Glomerular visceral epithelial cell (primary cell): ENCODE measurements at regions not wholly inside any gene's neighbourhood (a gene's known extent, or its start where the extent isn't known, plus 50 kb on each side); places are given as distances from the start of the nearest gene placed in this dataset.

ENCODE experiments used
- DNase-seq: peaks from one replicate; pipeline ENCODE4 v3.0.0-alpha.2; 2016; ENCODE audit errors: extremely low spot score

DNA sequence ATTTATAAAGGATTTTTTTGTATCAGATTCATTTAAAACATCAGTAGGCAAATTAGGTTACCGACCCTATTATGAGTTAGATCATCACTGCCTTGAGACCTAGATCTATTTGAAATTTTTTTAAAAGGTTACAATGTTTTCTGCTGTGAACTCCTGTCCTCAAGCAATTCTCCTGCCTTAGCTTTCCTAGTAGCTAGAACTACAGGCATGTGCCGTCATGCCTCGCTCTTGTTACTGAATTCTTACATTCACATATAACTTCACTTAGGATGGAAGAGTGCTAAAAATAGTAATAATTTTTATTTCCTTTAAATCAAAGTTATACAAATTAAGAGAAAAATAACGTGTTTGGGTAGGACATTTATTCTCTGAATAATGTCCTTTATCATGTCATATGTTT is 75.5 kb upstream of the MAOA start:
- no peak for DNase-seq

GRCh38 chrX:43581167-43581566 is 74.9 kb upstream of the MAOA start:
- DNase-seq = no peak

- no peak for DNase-seq
Measured at GRCh38 chrX:43581888-43582539, 74.1 kb upstream of the MAOA start.

GRCh38 chrX:43582540-43582913 is 73.6 kb upstream of the MAOA start:
- no peak for DNase-seq

DNA sequence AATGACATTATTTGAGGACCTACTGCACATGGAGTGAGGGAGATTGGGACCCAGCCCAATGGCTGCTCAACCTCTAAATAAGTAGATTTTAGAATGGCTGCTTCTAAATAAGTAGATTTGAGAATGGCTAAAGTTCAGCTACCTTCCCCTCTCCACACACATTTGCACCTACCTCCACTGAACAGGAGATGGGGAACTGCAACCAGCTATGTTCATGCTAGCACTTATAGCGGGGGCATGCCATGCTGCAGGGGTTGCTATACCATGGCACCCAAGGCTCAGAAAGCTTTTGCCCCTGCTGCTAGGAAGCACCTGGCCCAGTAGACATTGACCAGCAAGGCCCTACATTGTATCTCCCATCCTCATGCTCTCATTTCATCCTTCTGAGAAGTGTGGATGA is 70.2 kb upstream of the MAOA start:
- no peak for DNase-seq

DNA sequence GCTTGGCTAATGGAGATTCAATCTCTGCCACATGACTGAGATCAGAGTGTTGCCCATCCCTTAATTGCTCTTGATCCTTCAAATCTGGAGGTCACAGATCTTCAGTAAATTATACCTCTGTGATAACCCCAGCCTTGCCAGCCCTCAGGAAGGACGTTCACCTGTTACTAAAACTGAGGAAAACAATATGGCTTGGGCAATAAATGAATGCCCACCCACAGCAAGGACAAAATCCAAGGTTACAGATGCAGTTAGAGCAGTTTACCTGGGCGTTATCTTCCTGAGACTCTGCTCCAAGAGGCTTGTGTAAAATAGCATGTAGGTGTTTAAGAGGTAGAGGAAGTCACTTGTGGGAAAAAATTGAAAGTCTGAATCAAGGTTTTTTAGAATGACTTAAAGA is 69.3 kb upstream of the MAOA start:
- DNase-seq = no peak

- DNase-seq = no peak
Measured at GRCh38 chrX:43589735-43590134, 66.4 kb upstream of the MAOA start.

DNA sequence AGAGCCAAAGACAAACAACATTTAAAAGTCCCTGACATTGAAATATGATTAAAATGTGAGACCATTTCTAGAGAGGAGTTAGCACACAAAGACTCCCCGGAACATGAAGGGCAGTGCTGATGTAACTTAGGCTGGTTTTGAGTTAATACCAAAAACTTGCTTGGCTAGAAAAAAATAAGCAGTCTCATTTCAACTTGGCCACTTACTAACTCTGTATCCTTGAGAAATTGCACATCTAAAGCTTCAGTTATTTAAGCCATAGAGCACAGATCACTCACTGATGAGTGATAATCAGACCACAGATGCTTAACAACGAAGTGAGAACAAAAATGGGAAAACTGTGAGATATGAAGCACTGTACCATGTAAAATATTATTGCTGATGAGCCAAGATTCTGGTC is 65.9 kb upstream of the MAOA start:
- DNase-seq = no peak

- no peak for DNase-seq
Measured at GRCh38 chrX:43592597-43592996, 63.5 kb upstream of the MAOA start.

DNA sequence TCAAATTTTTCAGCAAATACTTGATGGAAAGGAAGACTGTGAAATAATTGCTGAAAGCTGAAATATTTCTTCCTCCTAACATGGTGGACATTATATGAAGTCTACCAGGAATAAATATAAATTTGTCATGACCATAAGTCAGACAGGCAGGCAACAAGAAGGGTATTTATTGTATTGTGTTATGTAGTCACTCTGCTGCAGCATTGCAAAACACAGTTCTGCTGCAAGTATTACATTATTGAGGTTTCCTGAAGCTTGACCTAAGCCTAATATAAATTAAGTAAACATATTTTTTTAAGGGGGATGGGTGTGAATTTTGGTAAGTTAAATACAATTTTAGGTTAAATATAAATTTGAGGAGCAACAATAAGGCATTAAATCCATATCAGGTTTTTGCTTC is 60.2 kb upstream of the MAOA start:
- DNase-seq = no peak

DNA sequence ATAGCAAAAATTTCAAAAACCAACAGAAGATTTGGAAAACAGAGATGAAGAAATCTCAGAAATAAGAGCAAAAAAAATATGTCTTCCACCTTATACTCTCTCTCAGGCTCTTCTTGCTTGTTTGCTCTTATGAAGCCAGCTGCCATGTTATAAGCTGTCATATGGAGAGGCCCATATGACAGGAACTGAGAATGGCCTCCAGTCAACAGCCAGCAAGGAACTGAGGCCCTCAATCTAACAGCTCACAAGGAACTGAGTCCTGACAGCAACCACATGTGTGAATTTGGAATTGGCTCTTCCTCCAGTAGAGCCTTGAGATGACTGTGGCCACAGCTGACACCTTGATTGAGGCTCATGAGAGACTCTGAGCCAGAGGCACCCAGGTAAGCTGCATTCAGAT is 51.3 kb upstream of the MAOA start:
- DNase-seq = no peak

GRCh38 chrX:43605351-43605750 is 50.7 kb upstream of the MAOA start:
- no peak for DNase-seq
